ENCODE measurements at regions not wholly inside any gene's neighbourhood (a gene's known extent, or its start where the extent isn't known, plus 50 kb on each side); places are given as distances from the start of the nearest gene placed in this dataset.

GRCh38 chr1:199728345-199728744 lies 299.2 kb upstream of the NR5A2 start:
- Mint-ChIP-seq H3K9me3 (no peaks in the 10 kb centered on the region), H3K27me3 (ENCODE audit: low read depth) (no peaks in the 10 kb centered on the region), H3K27ac (ENCODE audit: unreplicated experiment) (no peak overlapping the region), H3K36me3 (ENCODE audit: low read depth) (no peaks in the 10 kb centered on the region), H3K4me3 (no peak overlapping the region), H3K4me1 (peaks cover 4% of the 10 kb centered on the region)
- no peak for DNase-seq (ENCODE audit: low read depth, low spot score)
- TF ChIP-seq CTCF (conservative IDR thresholded peaks at IDR 0.05), result no peak

- TF ChIP-seq CTCF (conservative IDR thresholded peaks at IDR 0.05), result no peak
- Mint-ChIP-seq H3K9me3 (no peaks in the 10 kb centered on the region), H3K4me1 (no peaks in the 10 kb centered on the region), H3K4me3 (no peak overlapping the region), H3K27ac (ENCODE audit: unreplicated experiment) (no peak overlapping the region), H3K27me3 (ENCODE audit: low read depth) (no peaks in the 10 kb centered on the region), H3K36me3 (ENCODE audit: low read depth) (no peaks in the 10 kb centered on the region)
- no peak for DNase-seq (ENCODE audit: low read depth, low spot score)
Measured at GRCh38 chr1:199733125-199733524, 294.4 kb upstream of the NR5A2 start.

GRCh38 chr1:199734186-199734585 lies 293.3 kb upstream of the NR5A2 start:
- no peak for TF ChIP-seq CTCF (conservative IDR thresholded peaks at IDR 0.05)
- H3K4me1 Mint-ChIP-seq, result no peaks in the 10 kb centered on the region

GRCh38 chr1:199735660-199736059 lies 291.9 kb upstream of the NR5A2 start:
- DNase-seq (ENCODE audit: low read depth, low spot score), result no peak
- Mint-ChIP-seq H3K27me3 (ENCODE audit: low read depth) (no peaks in the 10 kb centered on the region), H3K4me3 (no peak overlapping the region), H3K36me3 (ENCODE audit: low read depth) (no peaks in the 10 kb centered on the region), H3K27ac (ENCODE audit: unreplicated experiment) (no peak overlapping the region), H3K4me1 (no peaks in the 10 kb centered on the region), H3K9me3 (no peaks in the 10 kb centered on the region)
- TF ChIP-seq CTCF (conservative IDR thresholded peaks at IDR 0.05), result no peak

More at GRCh38 chr1:199734186-199734585, 293.3 kb upstream of the NR5A2 start:
- no peak for DNase-seq (ENCODE audit: low read depth, low spot score)
- Mint-ChIP-seq H3K27me3 (ENCODE audit: low read depth) (no peaks in the 10 kb centered on the region), H3K9me3 (no peaks in the 10 kb centered on the region), H3K4me3 (no peak overlapping the region), H3K36me3 (ENCODE audit: low read depth) (no peaks in the 10 kb centered on the region), H3K27ac (ENCODE audit: unreplicated experiment) (no peak overlapping the region)

GRCh38 chr1:199736646-199737045 lies 290.9 kb upstream of the NR5A2 start:
- Mint-ChIP-seq H3K27me3 (ENCODE audit: low read depth) (no peaks in the 10 kb centered on the region), H3K4me1 (no peaks in the 10 kb centered on the region), H3K27ac (ENCODE audit: unreplicated experiment) (no peak overlapping the region), H3K36me3 (ENCODE audit: low read depth) (no peaks in the 10 kb centered on the region), H3K4me3 (no peak overlapping the region), H3K9me3 (no peaks in the 10 kb centered on the region)
- no peak for DNase-seq (ENCODE audit: low read depth, low spot score)
- TF ChIP-seq CTCF (conservative IDR thresholded peaks at IDR 0.05), result no peak

GRCh38 chr1:199741586-199741985 lies 285.9 kb upstream of the NR5A2 start:
- H3K27ac Mint-ChIP-seq (ENCODE audit: unreplicated experiment), result no peak overlapping the region
- peaks cover 5% of the 10 kb centered on the region for H3K4me1 Mint-ChIP-seq
- peaks cover 8% of the 10 kb centered on the region for H3K27me3 Mint-ChIP-seq (ENCODE audit: low read depth)
- no peaks in the 10 kb centered on the region for H3K9me3 Mint-ChIP-seq
- TF ChIP-seq CTCF (conservative IDR thresholded peaks at IDR 0.05), result no peak
- no peak overlapping the region for H3K4me3 Mint-ChIP-seq
- no peaks in the 10 kb centered on the region for H3K36me3 Mint-ChIP-seq (ENCODE audit: low read depth)
- DNase-seq (ENCODE audit: low read depth, low spot score), result no peak

All from neural crest cell (in vitro differentiated cells).